Spleen (tissue), 11 donors: ENCODE measurements at regions not wholly inside any gene's neighbourhood (a gene's known extent, or its start where the extent isn't known, plus 50 kb on each side); places are given as distances from the start of the nearest gene placed in this dataset.

Source experiments
- DNase-seq: peaks from one replicate; pipeline ENCODE4 v3.0.0-alpha.2; 2020
- H3K27ac ChIP-seq, 8 donors: fragments of 200-600 bp; sonication (generic) in 7 of 8; 1 replicate in 4 of 8; 2 replicates in 4 of 8; pipeline versions ENCODE4 v1.5.0 to v1.8.0; 2016 to 2021; ENCODE audit warnings: inconsistent platforms in 4 of 8, mild to moderate bottlenecking in 4 of 8, moderate library complexity in 1 of 8
- H3K27me3 ChIP-seq, 7 donors: fragments of 200-600 bp; sonication (generic) in 6 of 7; replicated peaks in 1 of 7; 1 replicate in 4 of 7; 2 replicates in 3 of 7; pipeline versions ENCODE4 v1.5.0 to v1.8.0; 2016 to 2021; ENCODE audit warnings: inconsistent platforms in 3 of 7, mild to moderate bottlenecking in 1 of 7
- H3K36me3 ChIP-seq, 6 donors: fragments of 200-600 bp; sonication (generic) in 5 of 6; 1 replicate in 4 of 6; 2 replicates in 2 of 6; pipeline versions ENCODE4 v1.5.0 to v1.8.0; 2016 to 2021; ENCODE audit warnings: inconsistent platforms in 2 of 6
- H3K4me1 ChIP-seq, 6 donors: fragments of 200-600 bp; sonication (generic) in 5 of 6; 1 replicate in 3 of 6; 2 replicates in 3 of 6; pipeline versions ENCODE4 v1.5.0 to v1.8.0; 2016 to 2021; ENCODE audit warnings: inconsistent platforms in 3 of 6
- H3K4me3 ChIP-seq, 8 donors: fragments of 200-600 bp; sonication (generic) in 7 of 8; 1 replicate in 4 of 8; 2 replicates in 4 of 8; pipeline versions ENCODE4 v1.5.0 to v1.8.0; 2016 to 2021; ENCODE audit warnings: inconsistent platforms in 4 of 8, mild to moderate bottlenecking in 4 of 8, moderate library complexity in 2 of 8
- H3K9me3 ChIP-seq, 8 donors: fragments of 200-600 bp; sonication (generic) in 7 of 8; 1 replicate in 4 of 8; 2 replicates in 4 of 8; pipeline versions ENCODE4 v1.5.0 to v1.8.0; 2016 to 2021; ENCODE audit warnings: inconsistent platforms in 4 of 8
- CTCF ChIP-seq, 11 experiments: fragments of 200-600 bp in 7 of 11; fragments of 450-650 bp in 4 of 11; sonication (generic) in 4 of 11; IDR thresholded peaks in 8 of 11; conservative IDR thresholded peaks in 3 of 11; 1 replicate in 7 of 11; 2 replicates in 4 of 11; pipeline versions ENCODE4 v1.4.0 to v1.8.0; 2016 to 2021; ENCODE audit warnings: antibody characterized with exemption in 11 of 11, inconsistent platforms in 4 of 11, mild to moderate bottlenecking in 1 of 11
- POLR2A ChIP-seq, 3 donors: fragments of 450-650 bp; IDR thresholded peaks; one replicate each; pipeline ENCODE4 v1.5.1; 2017; ENCODE audit warnings: antibody characterized with exemption in 3 of 3, mild to moderate bottlenecking in 1 of 3
- POLR2AphosphoS5 ChIP-seq, 3 donors: sonication (generic); formaldehyde crosslinking; IDR thresholded peaks; one replicate each; pipeline ENCODE4 v1.5.1; 2017; ENCODE audit warnings: antibody characterized with exemption in 3 of 3
- WGBS, 5 donors: extraction: QIAGEN DNeasy Blood & Tissue Kit in 3 of 5; methylation state at CpG; one replicate each; pipeline versions ENCODE4 v1.1.5 to v1.1.7; 2013 to 2018; 5-methylcytosine and 5-hydroxymethylcytosine counted together
- intact Hi-C: fragments of 100-400 bp; cut with DNase I; formaldehyde crosslinking; loops from one replicate; pipeline ENCODE4 v1.15.0; 2023; ENCODE audit warnings: low total_unique reads
- donor health status: healthy with polysubstance abuse.
- donor health status: DM: no; HTN: no; CAD: no; lungs with moderate emphysema.
- donor health status: DM: no; HTN: no; CAD: no.
- donor health status: Bipolar disorder and iron deficiency.
- donor health status: healthy.
- donor health status: DM: no; HTN: no; CAD: no.
- donor health status: DM: yes; HTN: yes; CAD: no.

DNA sequence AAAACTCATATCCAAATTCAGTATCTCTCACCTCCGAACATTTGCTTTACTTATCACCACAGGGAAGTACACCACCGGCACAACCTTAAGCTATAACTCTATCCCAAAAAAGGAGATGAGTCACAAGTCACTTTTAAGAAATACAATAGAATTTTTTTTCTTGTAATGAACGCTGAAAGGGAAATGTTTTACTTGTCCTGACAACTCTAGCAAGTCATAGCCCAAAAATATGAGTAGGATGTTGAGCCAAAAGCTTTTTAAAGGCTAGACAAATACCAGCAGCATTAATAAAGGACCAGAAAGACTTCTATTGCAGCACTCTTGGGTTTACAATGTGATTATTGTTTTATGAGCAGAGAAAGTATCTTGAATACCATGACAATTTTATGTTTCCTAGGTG lies 147.3 kb upstream of the FST start:
- TF ChIP-seq CTCF (IDR thresholded peaks at IDR 0.05 in 8 of 11, conservative IDR thresholded peaks at IDR 0.05 in 3 of 11) (no peak), POLR2A (IDR thresholded peaks at IDR 0.05) (no peak), POLR2AphosphoS5 (IDR thresholded peaks at IDR 0.05) (no peak)
- Histone ChIP-seq H3K36me3 (no peaks in the 10 kb centered on the region), H3K27ac (no peak overlapping the region), H3K9me3 (no peaks in the 10 kb centered on the region), H3K27me3 (no peaks in the 10 kb centered on the region), H3K4me1 (no peaks in the 10 kb centered on the region), H3K4me3 (no peak overlapping the region)
- intact Hi-C loops: no loop called here
- WGBS, 5 donors: 65 to 82% (median 73%) methylated on average over 3 of the region's 3 CpGs
- no peak for DNase-seq

DNA sequence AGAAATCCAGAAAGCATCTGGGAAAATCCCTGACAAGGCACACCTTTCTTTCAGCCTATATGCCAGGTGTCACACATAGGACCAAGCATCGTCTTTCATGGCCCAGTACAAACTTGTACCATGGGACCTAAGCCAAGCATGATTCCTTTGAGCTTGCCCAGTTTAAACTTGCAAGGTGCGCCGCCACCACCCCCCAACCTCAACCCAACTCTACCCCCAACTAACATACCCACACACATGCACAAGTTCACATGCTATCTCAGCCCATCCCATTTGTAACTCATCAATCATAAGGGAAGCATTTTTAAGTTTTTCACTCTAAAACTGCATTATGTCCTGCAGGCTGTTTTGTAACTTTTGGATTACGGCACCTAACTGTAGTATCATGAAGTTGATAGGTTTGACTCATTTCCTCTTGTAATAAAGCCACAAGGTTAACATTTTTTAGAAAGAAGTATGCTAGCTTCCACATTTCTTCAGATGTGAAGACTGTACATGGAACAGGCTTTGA lies 145.9 kb upstream of the FST start:
- Histone ChIP-seq H3K9me3 (no peaks in the 10 kb centered on the region), H3K4me3 (no peak overlapping the region), H3K4me1 (no peaks in the 10 kb centered on the region), H3K27me3 (no peaks in the 10 kb centered on the region), H3K36me3 (no peaks in the 10 kb centered on the region), H3K27ac (no peak overlapping the region)
- intact Hi-C loops: no loop called here
- WGBS, 5 donors: 75 to 82% (median 78%) methylated on average over 4 of the region's 4 CpGs
- no peak for DNase-seq
- no peak for TF ChIP-seq POLR2A (IDR thresholded peaks at IDR 0.05)
- TF ChIP-seq POLR2AphosphoS5 (IDR thresholded peaks at IDR 0.05): no peak
- TF ChIP-seq CTCF (IDR thresholded peaks at IDR 0.05 in 8 of 11, conservative IDR thresholded peaks at IDR 0.05 in 3 of 11): no peak

DNA sequence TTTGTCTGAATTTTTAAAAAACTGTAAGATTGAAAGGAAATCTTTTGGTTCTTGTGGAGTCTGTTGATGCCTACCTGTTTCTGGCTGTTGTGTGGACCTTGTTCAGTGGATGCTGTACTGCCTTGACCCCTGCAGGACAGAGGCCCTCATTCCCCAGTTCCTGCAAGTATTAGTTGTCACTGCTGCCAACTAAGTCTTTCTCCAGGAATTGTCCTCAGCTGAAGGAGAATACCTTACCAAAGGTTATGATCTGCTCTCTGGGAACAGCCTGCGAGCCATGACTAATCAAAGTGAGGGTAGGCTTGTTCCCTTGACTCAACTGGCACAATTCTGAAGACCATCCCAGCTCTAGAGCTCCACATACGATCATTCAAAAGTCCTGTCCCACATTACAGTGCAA lies 145.3 kb upstream of the FST start:
- Histone ChIP-seq H3K27ac (no peak overlapping the region), H3K4me3 (no peak overlapping the region), H3K4me1 (no peaks in the 10 kb centered on the region), H3K27me3 (no peaks in the 10 kb centered on the region), H3K9me3 (no peaks in the 10 kb centered on the region), H3K36me3 (no peaks in the 10 kb centered on the region)
- intact Hi-C loops: no loop called here
- no peak for TF ChIP-seq POLR2A (IDR thresholded peaks at IDR 0.05)
- TF ChIP-seq POLR2AphosphoS5 (IDR thresholded peaks at IDR 0.05): no peak
- TF ChIP-seq CTCF (IDR thresholded peaks at IDR 0.05 in 8 of 11, conservative IDR thresholded peaks at IDR 0.05 in 3 of 11): no peak
- no peak for DNase-seq
- 72 to 93% (median 85%) methylated on average over 2 of the region's 2 CpGs for WGBS, 5 donors

DNA sequence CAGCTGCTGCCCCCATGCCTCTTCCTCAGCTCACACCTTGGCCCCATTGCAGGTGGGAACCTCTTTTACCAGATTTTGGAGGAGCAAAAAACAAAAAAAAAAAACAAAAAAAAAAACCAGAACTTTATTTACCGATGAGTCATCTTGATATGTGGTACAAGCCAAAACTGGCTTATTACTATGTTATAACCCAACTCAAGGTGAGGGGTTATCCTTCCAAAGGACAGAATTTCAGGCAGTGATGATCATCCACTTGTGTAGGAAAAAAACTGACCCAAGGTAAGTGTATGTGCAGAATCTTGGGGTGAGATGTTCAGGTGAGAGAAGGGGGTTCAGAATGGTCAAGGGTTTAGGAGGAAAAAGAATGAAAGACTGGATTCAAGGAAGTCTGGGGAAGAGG lies 142.6 kb upstream of the FST start:
- intact Hi-C loops: no loop called here
- TF ChIP-seq POLR2A (IDR thresholded peaks at IDR 0.05) (no peak), POLR2AphosphoS5 (IDR thresholded peaks at IDR 0.05) (no peak), CTCF (IDR thresholded peaks at IDR 0.05 in 8 of 11, conservative IDR thresholded peaks at IDR 0.05 in 3 of 11) (no peak)
- Histone ChIP-seq H3K36me3 (no peaks in the 10 kb centered on the region), H3K27me3 (no peaks in the 10 kb centered on the region), H3K4me3 (no peak overlapping the region), H3K9me3 (no peaks in the 10 kb centered on the region), H3K4me1 (no peaks in the 10 kb centered on the region), H3K27ac (no peak overlapping the region)
- 89 to 100% (median 93%) methylated on average over 1 of the region's 1 CpG for WGBS, 5 donors
- no peak for DNase-seq
